ENCODE measurements at regions not wholly inside any gene's neighbourhood (a gene's known extent, or its start where the extent isn't known, plus 50 kb on each side); places are given as distances from the start of the nearest gene placed in this dataset.

DNA sequence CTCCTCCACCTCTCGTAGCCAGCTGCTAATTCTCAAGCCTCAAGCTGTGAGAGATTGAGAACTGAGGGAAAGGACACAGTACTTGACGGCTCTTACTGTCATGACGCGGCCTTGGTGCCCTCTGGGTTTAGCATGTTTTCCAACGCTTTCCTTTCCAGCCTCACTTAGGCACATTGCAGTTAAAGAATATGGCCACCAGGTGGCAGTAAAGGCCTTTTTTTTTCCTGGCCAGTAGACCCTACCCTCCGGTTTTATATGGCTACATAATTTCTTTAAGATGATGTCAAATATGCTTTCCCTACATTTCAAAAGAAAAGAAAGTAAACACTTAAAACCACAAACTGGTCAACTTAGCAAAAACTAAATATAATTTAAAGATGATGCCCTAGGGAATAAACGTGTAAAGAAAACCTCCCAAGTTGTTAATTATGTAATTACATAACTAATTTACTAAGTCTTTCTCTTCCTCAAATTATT, 56.8 kb upstream of the PRDX6 start:
- no peak for TF ChIP-seq POLR2A (IDR thresholded peaks at IDR 0.05; ENCODE audit: low read depth, low read length)
- TF ChIP-seq SMC3 (IDR thresholded peaks at IDR 0.05; ENCODE audit: low read depth, low read length), result peak; percentile 84
- TF ChIP-seq, protein P1, sequence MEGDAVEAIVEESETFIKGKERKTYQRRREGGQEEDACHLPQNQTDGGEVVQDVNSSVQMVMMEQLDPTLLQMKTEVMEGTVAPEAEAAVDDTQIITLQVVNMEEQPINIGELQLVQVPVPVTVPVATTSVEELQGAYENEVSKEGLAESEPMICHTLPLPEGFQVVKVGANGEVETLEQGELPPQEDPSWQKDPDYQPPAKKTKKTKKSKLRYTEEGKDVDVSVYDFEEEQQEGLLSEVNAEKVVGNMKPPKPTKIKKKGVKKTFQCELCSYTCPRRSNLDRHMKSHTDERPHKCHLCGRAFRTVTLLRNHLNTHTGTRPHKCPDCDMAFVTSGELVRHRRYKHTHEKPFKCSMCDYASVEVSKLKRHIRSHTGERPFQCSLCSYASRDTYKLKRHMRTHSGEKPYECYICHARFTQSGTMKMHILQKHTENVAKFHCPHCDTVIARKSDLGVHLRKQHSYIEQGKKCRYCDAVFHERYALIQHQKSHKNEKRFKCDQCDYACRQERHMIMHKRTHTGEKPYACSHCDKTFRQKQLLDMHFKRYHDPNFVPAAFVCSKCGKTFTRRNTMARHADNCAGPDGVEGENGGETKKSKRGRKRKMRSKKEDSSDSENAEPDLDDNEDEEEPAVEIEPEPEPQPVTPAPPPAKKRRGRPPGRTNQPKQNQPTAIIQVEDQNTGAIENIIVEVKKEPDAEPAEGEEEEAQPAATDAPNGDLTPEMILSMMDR (conservative IDR thresholded peaks at IDR 0.05; ENCODE audit: low read depth, low read length), result peak; percentile 85
- TF ChIP-seq FOS (IDR thresholded peaks at IDR 0.05; ENCODE audit: low read depth, low read length), result no peak
- TF ChIP-seq, protein P2, sequence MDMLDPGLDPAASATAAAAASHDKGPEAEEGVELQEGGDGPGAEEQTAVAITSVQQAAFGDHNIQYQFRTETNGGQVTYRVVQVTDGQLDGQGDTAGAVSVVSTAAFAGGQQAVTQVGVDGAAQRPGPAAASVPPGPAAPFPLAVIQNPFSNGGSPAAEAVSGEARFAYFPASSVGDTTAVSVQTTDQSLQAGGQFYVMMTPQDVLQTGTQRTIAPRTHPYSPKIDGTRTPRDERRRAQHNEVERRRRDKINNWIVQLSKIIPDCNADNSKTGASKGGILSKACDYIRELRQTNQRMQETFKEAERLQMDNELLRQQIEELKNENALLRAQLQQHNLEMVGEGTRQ (IDR thresholded peaks at IDR 0.05; ENCODE audit: low read depth, low read length), result no peak

Data from IMR-90 (cell line).